GM12874 (cell line): ENCODE measurements at regions not wholly inside any gene's neighbourhood (a gene's known extent, or its start where the extent isn't known, plus 50 kb on each side); places are given as distances from the start of the nearest gene placed in this dataset.

ENCODE experiments used
- TF ChIP-seq, protein P1 (sequence below): IDR thresholded peaks from 2 replicates; pipeline ENCODE4 v1.5.1; 2011; ENCODE audit warnings: low read depth, mild to moderate bottlenecking, control low read depth, low read length, moderate library complexity; ENCODE audit not compliant: insufficient read depth

DNA sequence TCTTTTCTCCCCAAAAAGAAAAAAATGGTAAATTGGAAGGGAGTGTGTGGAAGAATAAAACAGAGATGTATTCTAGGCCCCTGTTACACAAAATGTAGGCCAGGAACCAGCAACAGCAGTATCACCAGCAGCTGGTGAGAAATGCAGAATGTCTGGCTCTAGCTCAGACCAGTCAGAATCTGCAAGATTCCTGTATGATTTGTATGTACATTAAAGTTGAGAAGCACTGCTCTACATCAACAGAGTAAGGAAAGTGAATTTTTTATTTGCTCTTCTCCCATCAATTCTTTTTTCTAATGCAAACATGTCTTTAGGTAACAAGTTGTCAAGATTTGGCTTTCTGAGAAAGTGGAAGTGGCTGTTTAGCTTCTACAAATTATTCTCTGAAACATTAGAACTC is 235.4 kb upstream of the FANCL start:
- TF ChIP-seq, protein P1, sequence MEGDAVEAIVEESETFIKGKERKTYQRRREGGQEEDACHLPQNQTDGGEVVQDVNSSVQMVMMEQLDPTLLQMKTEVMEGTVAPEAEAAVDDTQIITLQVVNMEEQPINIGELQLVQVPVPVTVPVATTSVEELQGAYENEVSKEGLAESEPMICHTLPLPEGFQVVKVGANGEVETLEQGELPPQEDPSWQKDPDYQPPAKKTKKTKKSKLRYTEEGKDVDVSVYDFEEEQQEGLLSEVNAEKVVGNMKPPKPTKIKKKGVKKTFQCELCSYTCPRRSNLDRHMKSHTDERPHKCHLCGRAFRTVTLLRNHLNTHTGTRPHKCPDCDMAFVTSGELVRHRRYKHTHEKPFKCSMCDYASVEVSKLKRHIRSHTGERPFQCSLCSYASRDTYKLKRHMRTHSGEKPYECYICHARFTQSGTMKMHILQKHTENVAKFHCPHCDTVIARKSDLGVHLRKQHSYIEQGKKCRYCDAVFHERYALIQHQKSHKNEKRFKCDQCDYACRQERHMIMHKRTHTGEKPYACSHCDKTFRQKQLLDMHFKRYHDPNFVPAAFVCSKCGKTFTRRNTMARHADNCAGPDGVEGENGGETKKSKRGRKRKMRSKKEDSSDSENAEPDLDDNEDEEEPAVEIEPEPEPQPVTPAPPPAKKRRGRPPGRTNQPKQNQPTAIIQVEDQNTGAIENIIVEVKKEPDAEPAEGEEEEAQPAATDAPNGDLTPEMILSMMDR: no peak

DNA sequence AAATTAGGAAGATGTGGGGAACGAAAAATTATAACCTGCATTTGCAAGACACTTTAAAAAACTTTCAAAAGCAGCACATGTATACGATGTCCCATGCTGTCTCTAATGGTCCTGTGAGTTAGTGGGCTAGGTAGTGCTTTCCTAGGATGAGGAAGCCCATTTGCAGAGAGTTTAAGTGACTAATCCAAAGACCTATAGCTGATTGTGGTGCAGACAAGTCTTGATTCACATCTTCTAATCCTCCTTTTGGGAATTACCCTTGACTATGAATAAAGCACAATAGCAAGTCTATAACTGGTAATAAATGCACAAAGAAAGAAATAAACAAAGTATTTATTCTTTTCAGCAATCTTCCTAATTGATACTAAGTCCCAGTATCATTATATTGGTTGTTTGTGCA is 234.6 kb upstream of the FANCL start:
- TF ChIP-seq, protein P1: no peak

DNA sequence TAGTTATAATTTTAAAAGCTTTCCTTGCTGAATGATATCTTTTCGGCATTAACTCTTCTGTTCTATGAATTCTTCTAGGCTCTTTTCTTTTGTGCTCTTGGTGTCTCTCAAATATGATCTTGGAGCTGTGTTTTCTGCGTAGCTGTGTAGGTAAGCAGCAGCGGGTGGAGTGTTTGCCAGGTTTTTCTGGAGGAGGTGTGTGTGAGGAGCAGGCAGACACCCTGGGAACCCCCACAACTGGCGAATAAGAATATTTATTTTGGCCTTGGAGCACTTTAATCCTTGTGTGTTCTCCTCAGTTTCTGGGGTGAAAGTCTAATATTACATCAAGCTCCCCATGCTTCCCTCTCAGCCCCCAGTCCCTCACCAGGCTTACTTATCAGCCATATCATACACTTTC is 232.0 kb upstream of the FANCL start:
- TF ChIP-seq, protein P1: no peak

DNA sequence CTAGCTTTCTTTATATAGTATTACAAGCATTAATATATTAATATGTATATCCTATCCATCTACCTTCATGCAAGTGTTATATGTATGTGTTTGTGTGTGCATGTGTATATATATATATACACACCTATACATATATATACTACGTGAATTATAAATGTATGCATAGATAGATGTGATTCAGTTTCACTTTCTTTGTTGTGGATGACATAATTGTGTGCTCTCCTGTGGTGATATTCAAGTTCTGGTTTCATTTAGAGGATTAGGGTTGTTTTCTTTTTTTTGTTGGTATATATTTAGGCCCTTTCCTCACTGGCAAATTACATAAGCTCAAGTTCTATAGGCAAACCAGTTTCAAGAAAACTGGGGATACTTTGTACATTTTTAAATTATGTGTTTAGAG is 225.7 kb upstream of the FANCL start:
- TF ChIP-seq, protein P1: no peak

DNA sequence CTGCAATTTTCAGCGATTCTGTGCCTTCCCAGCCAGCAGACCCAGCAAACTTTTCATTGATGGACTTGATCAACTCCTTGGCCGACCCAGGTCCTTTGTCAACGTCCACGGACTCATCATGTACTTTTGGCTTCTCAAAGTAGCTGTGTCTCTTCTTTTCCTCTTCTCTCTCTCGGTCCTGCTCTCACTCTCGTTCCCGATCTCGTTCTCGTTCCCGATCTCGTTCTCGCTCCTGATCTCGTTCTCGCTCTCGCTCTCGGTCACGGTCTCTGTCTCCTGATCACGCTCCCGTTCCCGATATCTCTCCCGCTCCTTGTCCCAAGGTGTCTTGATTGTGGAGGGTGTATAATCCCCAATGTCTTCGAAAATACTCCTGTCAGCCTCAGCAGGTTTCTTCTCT is 219.5 kb upstream of the FANCL start:
- TF ChIP-seq, protein P1: no peak

DNA sequence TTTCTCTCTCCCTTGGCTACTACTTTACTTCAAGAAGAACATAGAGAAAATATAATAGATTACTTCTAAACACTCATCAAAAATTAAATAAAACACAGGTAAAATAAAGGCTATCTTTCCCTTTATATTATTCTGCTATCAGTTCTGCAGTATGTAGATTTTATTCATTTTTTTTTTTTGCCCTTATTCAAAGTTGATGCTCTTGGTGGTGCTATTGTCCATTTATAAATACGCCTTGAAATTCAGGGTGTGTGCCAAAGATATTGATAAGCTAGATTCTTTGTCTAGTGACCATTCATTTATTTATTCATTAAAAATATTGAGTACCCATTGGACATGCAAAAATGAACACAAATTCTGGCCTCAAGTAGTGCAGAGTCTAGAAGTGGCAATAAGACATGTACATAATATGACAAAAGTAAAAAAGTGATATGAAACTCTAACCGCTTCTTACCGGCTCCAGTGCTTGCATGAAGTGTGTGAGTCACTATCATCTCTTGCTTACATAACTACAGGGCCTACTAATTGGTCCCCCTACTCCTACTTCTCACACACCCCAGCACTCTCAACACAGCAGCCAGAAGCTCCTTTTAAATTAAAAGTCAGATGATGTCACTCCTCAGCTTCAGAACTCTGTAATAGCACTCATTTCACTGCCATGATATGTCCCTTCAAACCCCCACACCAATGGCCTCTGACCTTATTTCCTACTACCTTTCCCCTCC is 208.3 kb upstream of the FANCL start:
- TF ChIP-seq, protein P1: no peak

DNA sequence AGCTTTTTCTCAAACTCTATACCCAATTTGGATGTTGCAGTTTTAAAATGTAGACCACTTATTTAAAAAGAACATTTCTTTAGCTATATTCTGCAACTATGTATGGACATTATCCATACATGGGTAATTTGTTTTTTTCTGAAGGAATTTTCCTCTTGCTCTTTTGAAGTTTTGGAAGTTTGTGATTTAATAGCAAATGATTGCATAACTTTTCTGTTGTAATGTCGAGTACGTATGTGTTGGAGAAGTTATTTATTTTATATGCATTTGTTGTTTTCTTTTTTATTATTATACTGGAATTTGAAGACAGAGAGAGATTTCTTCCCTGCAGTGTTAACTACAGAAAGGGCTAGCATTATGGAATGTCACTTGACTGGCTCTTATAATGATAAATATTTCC is 207.7 kb upstream of the FANCL start:
- TF ChIP-seq, protein P1: no peak
